ENCODE measurements at regions not wholly inside any gene's neighbourhood (a gene's known extent, or its start where the extent isn't known, plus 50 kb on each side); places are given as distances from the start of the nearest gene placed in this dataset.

DNA sequence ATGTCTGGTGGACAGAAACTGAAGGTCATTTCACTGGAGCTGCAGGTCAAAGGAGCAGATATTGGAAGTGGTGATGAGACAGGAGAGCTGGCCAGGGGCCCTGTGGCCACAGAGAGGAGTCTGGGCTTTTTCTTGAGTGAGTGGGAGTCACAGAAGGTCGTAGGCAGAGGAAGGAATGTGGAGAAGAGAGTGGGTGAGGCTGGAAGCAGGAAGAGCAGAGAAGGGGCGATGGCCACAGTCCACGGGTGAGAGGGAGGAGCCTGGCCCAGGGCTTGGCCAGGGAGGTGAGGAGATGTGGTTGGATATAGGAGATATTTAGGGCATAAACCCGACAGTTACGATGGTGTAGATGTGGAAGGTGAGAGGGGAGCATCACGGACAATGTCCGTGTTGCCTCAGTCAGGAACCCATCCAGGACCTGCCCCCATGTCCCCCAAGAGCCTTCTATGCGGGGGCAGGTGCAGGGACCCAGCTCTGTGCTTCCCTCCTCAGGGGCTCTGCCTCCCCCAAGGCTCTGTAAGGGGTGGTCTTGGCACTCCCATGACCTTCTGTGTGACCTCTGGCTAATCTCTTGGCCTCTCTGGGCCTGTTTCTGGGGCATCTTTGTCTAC is 150.5 kb upstream of the PTPN1 start:
- TF ChIP-seq, protein P1, sequence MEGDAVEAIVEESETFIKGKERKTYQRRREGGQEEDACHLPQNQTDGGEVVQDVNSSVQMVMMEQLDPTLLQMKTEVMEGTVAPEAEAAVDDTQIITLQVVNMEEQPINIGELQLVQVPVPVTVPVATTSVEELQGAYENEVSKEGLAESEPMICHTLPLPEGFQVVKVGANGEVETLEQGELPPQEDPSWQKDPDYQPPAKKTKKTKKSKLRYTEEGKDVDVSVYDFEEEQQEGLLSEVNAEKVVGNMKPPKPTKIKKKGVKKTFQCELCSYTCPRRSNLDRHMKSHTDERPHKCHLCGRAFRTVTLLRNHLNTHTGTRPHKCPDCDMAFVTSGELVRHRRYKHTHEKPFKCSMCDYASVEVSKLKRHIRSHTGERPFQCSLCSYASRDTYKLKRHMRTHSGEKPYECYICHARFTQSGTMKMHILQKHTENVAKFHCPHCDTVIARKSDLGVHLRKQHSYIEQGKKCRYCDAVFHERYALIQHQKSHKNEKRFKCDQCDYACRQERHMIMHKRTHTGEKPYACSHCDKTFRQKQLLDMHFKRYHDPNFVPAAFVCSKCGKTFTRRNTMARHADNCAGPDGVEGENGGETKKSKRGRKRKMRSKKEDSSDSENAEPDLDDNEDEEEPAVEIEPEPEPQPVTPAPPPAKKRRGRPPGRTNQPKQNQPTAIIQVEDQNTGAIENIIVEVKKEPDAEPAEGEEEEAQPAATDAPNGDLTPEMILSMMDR (IDR thresholded peaks at IDR 0.05; ENCODE audit: borderline replicate concordance, extremely low read depth, low read length, poor library complexity, severe bottlenecking) = no peak
- no peak for TF ChIP-seq EZH2 (IDR thresholded peaks at IDR 0.05; ENCODE audit: borderline replicate concordance, low read depth, low read length, severe bottlenecking)

Data from DND-41 (cell line).